ENCODE measurements at regions not wholly inside any gene's neighbourhood (a gene's known extent, or its start where the extent isn't known, plus 50 kb on each side); places are given as distances from the start of the nearest gene placed in this dataset.
"Not testable (repeated sequence)": the region's sequence is repeated elsewhere in the genome, so short reads cannot be mapped to it uniquely, and the experiment has no call there.

DNA sequence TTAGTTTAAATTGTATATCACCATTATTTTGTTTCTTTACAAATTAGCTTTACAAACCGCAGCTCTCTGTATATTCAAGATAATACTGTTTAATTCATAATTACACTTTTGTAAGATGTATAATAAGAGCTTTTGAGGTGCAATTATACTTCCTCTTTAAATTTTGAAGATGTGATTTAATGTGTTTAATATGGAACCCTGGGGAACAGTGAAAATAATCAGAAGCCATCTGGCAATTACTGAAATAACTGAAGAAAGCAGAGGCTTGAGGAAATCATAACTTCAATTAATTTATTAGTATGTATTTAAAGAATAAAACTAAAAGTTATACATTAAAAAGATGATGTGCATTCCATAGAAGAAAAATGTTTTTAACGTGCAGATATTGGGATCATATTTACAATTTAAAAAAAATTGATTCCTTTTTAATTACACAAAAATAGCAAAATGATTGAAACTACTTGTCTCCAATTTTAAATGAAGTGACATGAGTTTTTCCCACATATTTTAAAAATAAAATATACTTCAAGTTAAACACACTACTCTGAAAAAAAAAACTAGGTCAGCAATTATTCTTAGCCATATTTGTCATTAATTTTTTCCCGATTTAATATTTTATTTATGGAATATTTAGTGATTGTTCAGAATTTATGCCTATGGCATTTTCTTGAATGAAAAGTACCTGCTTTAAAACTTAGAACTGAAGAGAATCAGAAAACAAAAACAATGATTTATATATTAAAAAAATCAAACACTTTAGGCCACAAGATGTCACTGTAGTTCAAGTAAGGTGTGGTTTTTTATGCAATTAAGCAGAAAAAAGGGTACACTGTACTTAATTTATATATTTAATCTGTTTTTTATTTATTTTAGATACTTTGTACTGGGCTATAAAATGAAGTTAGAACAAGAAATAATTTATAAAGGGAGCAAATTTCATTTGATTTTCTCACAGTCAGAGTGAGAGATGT is 942.7 kb upstream of the NDST4 start:
- DNase-seq (ENCODE audit: low spot score) = no peak

DNA sequence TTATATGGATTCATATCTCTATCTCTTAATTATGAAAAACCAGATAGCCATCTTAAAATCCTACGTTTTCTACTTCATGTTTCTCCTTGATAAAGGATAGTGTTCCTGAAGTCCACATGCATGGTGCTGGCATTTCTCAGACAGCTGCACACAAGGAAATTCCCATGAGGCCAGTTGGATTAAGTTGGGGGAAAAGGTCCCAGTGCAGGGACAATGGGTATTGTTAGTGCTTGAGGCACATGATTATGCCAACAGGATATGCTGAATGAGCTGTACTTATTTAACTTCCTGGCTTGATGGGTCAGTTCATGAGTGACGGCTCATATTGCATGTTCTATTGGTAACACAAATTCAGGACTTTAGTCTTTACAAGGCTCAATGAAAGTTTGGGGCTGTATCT is 913.9 kb upstream of the NDST4 start:
- DNase-seq (ENCODE audit: low spot score) = no peak

DNA sequence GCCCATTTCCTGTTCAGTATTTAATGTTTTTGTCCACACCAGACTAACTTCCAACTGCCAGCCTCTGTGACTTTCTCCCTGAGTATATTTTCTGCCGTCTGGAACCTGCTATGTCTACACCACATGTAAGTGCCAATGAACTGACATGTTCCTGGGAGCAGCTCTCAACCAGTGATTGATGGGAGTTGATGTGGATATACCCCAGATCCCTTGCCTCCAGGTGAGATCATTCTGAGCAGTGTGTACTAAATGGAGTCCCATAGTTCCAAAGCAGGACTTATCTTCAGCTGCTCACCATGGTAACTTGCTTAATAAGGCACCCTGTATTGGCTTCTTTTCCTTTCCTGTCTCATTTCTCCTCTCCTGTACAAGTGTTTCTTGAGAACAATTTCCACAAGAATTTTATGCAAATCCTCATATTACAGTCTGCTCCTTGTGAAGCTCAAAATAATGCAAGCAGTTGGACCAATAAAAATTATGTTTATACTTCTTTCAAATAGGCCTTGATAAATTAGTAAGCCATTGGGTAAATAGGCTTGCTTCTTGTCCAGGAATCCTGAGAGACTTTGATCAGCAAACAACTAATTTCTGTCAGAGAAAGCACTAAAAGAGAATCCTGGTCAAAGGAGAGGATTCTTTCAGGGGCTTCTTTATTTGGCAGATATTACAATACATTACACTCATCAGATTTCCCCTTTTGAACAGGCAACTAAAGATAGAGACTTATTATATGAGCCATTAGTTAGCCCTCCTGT is 911.7 kb upstream of the NDST4 start:
- DNase-seq (ENCODE audit: low spot score) = no peak

DNA sequence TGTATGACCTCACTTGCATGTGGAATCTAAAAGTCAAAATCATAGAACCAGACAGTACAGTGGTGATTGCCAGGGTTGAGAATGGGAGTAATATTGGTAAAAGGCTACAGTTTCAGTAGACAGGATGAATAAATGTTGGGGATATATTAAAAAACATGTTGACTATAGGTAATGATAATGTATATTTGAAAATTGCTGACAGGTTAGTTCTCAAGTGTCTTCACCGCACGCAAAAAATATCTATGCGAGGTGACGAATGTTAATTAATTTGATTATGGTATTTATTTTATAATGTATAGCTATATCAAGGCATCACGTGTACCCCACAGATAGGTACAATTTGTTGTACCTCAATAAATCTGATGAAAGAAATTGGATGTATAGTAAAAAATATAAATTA is 909.6 kb upstream of the NDST4 start:
- DNase-seq (ENCODE audit: low spot score) = no peak

DNA sequence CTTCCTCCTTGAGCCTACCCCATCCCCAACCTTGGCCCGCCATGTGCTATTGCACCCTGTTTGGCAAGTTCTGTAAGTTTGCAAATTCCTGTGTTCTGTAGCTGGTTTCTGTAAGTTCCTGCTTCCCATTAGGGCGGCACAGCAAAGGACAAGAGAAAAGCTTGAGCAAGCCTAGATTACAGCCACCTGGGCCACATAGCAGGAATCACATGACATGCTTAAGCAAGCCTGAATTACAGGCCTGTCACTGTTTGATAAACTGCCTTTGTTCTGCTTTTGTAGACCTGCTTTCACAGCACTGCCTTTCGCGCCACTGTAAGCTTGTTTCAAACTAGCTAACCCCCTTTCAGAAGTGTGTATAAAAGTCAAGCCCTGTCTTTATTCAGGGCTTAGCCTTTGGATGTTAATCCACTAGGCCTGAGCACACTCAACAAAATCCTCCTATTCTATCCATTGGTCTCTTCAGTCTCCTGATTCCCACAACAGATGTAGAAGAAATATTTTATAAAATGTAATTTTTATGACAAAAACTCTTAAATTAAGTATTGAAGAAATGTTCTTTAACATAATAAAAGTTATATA is 906.8 kb upstream of the NDST4 start:
- no peak for DNase-seq (ENCODE audit: low spot score)

DNA sequence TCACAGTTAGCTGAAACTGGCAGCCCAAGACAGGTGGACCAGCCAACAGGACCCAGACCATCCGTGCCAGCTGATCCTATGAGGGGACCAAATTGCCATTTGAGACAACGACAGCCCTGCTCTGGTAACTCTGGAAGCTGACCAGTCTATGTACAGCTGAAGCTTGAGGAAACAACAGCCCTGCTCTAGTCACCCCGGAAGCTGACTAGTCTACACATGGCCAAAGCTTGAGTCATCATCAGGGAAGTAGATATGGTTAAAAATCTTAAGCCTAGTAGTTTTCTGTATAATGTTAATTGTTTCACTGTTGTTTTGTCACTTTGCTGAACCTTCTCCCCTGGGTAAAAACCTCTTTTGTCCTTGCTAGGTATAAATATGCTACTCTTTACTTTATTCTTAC is 905.4 kb upstream of the NDST4 start:
- no peak for DNase-seq (ENCODE audit: low spot score)

DNA sequence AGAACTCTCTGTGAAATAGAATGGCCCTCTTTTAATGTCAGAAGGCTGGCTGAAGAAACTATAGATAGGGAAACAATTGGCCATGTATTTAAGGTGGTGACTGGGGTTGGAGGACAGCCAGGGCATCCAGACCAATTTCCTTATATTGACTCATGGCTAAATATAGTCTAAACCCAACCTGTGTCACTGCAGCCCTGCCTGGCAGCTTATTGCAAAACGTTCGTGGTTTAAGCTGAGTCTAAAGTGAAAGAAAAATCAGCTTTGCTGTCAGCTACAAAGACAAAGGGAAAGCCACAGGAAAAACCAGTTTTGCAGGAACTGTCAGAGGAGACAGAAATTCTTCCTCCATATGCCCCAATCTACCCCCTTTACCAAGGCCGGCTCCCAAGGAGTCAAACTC is 902.8 kb upstream of the NDST4 start:
- no peak for DNase-seq (ENCODE audit: low spot score)

DNA sequence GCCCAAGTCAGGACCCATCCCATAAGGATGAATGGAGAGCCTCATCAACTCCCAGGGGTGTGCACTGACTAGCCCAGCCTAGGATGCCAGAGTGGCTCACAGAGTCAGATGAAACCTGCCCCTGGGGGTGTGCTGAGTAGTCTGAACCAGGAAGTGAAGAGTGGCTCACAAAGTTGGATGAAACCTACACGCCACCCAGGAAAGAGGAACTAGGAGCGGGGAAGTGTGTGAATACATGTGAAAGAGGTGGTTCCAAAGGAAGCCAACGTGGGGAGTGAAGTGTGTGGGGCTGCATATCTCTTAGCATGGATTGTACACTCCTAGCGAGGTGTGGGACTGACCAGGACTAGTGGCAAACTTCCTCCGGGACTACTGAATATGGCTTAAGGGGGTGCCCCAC is 902.1 kb upstream of the NDST4 start:
- DNase-seq (ENCODE audit: low spot score) = no peak

DNA sequence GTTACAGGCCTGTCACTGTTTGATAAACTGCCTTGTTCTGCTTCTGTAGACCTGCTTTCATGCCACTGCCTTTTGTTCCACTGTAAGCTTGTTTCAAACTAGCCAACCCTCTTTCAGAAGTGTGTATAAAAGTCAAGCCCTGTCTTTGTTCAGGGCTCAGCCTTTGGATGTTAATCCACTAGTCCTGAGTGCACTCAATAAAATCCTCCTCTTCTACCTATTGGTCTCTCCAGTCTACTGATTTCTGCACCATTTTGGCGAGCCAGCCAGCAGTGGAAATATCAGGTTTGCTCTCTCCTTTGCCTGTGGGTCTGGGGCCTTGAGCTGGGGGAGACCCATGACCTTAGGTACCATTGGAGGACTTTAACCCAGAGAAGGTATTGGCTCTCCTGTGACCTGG is 901.6 kb upstream of the NDST4 start:
- no peak for DNase-seq (ENCODE audit: low spot score)

DNA sequence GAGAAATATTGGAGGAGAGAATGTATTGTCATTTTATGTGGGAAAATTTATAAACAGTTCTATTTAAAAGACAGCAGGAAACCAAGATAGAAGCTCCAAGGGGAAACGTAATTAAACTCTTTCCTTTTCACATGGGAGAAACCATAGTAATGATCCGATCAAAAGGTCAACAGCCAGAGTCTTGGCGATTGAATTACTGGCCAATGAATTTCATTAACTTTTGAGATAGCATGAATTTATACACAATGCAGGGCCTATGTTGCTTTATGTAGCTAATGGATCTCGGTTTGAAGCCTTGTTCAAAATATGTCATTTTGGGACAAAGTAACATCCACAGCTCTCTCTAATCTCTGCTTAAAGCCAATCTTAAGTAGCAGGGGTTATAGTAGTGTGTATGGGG is 897.5 kb upstream of the NDST4 start:
- DNase-seq (ENCODE audit: low spot score) = no peak

DNA sequence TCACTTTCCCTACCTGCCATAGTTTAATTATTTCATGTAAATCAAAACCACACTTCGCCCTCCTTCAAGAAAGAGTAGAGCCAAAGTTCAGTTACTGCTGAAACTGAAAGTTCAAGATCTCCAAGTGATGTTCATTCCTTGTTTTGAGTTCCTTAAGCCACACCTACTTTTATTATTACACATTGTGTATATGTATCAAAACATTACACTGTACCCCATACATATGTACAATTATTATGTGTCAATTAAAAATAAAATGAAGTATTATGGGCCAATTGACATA is 892.3 kb upstream of the NDST4 start:
- DNase-seq (ENCODE audit: low spot score) = no peak

DNA sequence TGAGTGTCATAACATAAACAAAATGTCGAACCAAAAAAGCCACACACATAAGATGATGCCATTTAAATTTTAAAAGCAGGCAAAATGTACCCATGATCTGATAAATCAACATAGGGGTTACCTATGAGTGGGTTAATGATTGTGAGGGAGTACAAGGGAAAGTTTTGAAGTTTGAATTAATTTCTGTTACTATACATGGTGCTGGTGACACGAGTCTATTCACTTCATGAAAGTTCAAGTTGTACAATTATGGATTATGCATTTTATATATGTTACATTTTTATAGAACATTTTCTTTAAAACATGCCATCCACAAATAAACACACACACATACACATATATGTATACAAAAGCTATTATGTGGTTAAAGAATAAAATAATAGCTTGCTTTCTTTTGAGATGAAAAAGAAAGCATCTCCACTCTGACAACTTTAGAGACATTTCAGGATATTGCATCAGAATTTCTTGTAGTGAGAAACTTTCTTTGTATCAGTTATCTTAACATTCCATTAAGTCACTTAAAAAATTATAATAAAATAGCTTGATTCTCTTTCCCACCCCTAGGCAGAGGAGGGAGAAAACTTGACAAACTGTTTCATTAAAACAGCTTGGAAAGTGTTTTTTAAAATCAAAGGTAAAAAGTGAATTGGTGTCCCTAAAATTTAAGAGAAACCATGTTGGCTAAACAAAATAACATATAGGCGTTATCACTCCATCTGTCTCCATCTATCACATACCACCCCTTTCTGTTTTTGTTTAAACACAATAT is 891.8 kb upstream of the NDST4 start:
- DNase-seq (ENCODE audit: low spot score) = no peak

DNA sequence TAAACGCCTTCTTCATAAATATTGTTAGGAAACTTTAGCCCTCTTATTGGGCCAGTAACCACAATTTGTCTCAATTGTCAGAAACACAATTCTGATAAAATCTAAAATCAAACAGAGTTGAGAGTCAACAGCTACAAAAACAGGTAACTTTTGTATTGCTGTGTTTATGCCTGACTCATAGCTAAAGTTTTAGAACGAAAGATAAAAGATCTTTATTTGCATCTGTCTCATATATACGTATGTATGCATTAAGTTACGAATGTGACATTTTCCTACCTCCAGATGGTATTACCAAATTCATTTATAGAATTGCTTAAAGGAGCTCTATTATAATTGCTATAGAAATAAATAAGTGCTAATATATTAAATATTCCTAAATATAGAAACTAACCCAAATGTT is 887.9 kb upstream of the NDST4 start:
- no peak for DNase-seq (ENCODE audit: low spot score)

DNA sequence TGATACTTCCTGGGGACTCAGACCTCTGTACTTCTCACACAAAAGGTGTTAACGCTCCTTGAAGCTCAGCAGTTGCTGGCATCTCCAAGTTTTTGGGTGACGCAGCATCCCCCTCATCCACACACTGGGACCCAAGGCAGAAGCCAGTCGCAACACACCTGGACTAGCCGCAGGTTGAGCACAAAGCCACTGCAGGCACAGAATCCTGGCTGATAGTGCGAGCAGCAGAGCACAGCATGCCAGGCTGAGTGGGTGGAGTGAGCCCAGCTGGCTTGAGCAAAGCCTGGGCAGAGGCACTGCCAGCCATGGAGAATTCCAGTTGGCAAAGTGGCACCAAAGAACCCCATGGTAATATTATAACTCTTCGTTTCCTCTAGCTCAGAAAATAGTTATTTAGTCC is 873.2 kb upstream of the NDST4 start:
- no peak for DNase-seq (ENCODE audit: low spot score)

DNA sequence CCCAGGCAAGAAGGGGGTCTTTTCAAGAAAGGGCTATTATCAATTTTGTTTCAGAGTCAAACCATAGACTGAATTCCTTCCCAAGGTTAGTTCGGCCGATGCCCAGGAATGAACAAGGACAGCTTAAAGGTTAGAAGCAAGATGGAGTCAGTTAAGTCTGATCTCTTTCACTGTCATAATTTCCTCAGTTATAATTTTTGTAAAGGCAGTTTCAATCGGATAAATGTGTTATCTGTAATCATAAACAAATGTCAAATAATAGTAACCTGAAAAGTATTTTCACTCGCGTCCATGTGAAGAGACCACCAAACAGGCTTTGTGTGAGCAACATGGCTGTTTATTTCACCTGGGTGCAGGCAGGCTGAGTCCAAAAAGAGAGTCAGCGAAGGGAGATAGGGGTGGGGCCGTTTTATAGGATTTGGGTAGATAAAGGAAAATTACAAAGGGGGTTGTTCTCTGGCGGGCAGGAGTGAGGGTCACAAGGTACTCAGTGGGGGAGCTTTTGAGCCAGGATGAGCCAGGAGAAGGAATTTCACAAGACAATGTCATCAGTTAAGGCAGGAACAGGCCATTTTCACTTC is 862.1 kb upstream of the NDST4 start:
- not testable (repeated sequence) for DNase-seq (ENCODE audit: low spot score)

DNA sequence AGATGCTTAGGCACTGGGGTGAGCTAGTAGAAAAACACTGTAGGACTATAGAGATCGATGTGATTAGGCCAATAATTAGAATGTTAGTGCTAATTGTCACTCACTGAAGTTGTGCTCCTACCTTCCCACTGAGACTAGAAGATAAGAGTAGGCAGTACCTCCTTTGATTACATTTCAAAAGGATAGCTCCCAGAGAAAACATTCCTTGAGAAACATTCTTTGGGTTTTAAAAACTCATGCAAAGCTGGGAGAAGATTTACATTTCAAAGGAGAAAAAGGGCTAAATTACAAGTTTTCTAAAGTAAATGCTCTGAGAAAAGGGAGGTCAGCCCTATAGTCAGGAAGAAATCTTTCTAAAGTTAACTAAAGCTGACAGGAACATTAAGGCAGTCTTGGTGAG is 860.3 kb upstream of the NDST4 start:
- DNase-seq (ENCODE audit: low spot score) = no peak

DNA sequence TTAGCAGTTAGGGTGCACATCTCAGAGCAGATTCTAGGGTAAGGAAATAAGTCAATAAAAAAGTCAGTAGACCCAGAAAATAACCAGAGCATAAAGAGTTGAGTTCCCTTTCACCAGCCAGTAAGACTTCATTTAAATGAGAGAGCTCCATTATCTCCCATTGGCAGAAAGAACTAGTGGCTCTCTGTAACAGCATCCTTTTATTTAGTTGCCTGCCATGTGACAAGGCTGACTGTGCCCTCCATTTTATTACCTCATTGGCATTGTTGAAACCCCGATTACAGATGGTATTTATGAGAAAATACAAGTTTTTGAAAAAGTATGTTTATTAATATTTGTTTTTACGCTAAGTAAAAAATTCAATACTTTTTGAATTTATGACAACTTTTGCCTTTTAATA is 859.5 kb upstream of the NDST4 start:
- DNase-seq (ENCODE audit: low spot score) = no peak

DNA sequence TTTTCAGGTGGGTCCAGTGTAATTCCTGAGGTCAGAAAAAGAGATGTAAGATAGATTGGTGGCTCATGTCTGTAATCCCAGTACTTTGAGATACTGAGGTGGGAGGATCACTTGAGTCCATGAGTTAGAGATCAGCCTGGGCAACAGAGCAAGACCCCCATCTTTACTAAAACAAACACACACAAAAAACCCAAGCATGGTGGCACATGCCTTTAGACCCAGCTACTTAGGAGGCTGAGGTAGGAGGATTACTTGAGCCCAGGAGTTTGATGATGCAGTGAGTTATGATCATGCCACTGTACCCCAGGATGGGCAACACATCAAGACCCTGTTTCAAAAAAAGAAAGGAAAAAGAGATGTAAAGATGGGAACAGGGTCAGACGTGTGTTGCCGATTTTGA is 857.4 kb upstream of the NDST4 start:
- DNase-seq (ENCODE audit: low spot score) = no peak

DNA sequence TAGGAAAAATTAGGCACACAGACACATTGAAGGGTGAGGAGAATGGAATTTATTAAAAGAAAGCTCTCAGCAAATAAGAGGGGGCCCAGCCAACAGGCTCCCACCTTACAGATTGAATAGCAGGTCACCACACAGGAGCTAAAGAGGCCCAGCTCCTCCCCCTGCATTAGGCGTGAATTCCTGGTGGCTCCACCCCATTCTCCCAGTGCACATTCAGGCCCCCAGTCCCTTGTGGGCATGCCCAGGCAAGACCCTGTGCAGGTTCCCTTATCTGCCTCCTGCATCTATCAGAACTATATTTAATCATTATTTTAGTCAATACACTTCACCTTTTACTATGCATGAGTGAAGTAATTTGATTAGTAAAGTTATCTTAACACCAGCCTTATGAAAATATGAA is 856.3 kb upstream of the NDST4 start:
- DNase-seq (ENCODE audit: low spot score) = no peak

DNA sequence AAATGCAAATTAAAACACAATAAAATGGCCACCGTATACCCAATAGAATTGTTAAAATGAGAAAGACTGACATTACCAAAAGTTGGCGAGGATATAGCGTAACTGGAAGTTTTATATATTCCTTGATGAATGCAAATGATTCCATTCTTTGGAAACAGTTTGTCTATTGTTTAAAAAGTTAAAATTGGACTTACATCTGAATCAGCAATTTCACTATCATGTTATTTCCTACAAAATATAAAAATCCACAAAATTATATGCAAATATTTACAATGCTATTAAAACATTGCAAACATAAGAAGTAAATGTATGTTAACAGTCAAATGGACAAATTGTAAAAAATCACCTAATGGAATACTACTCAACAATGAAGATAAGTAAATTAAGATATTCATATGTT is 852.2 kb upstream of the NDST4 start:
- DNase-seq (ENCODE audit: low spot score) = no peak

DNA sequence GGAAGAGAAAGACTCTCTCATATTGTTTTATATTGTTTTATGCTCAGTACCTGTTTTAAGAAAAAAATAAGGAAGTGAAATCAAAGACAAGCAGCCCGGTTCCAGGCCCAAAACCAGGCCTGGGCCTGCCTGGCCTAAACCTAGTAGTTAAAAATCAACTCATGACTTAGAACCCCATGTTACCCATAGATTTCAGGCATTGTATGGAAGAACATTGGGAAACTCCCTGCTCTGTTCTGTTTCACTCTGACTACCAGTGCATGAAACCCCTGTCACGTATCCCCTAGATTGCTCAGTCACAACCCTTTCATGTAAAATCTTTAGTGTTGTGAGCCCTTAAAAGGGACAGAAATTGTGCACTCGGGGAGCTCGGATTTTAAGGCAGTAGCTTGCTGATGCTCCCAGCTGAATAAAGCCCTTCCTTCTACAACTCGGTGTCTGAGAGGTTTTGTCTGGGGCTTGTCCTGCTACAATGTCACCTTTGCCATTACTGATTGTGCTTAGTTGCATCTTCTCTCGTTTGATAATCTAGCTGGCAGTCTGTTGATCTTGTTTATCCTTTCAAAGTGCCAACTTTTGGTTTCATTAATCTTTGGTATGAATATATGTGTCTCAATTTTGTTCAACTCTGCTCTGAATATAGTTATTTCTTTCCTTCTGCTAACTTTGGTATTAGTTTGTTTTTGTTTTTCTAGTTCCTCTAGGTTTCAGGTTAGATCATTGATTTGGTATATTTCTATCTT is 842.8 kb upstream of the NDST4 start:
- not testable (repeated sequence) for DNase-seq (ENCODE audit: low spot score)
